HL-60 (cell line): ENCODE measurements at regions not wholly inside any gene's neighbourhood (a gene's known extent, or its start where the extent isn't known, plus 50 kb on each side); places are given as distances from the start of the nearest gene placed in this dataset.

Source experiments
- DNase-seq, 2 experiments: peaks; one replicate each; pipeline ENCODE4 v3.0.0-alpha.2; 2010 to 2020; ENCODE audit warnings: low read depth in 1 of 2, low spot score in 1 of 2
- H3K27ac ChIP-seq: fragments of 250-450 bp; sonication (Bioruptor Pico); replicated peaks from 2 replicates; pipeline ENCODE4 v1.5.1; 2020; ENCODE audit warnings: mild to moderate bottlenecking, moderate library complexity
- H3K27me3 ChIP-seq: fragments of 250-450 bp; sonication (Bioruptor Pico); 2 replicates; pipeline ENCODE4 v1.5.1; 2021; ENCODE audit warnings: mild to moderate bottlenecking, moderate library complexity; ENCODE audit not compliant: insufficient read depth, poor library complexity, severe bottlenecking
- H3K4me3 ChIP-seq: replicated peaks from 2 replicates; pipeline ENCODE4 v1.5.1; 2011; ENCODE audit warnings: mild to moderate bottlenecking, control low read depth, low read length; ENCODE audit not compliant: insufficient read depth
- CTCF ChIP-seq: IDR thresholded peaks from one replicate; pipeline ENCODE4 v1.5.1; 2011; ENCODE audit warnings: low read length, control low read depth, inconsistent platforms; ENCODE audit not compliant: insufficient read depth
- GABPA ChIP-seq: IDR thresholded peaks from 2 replicates; pipeline ENCODE4 v1.6.1; 2012; ENCODE audit warnings: low read depth
- POLR2AphosphoS5 ChIP-seq: IDR thresholded peaks from 2 replicates; pipeline ENCODE4 v1.6.1; 2012; ENCODE audit warnings: low read depth
- REST ChIP-seq: IDR thresholded peaks from 2 replicates; pipeline ENCODE4 v1.6.1; 2012; ENCODE audit warnings: low read depth; ENCODE audit not compliant: insufficient replicate concordance
- SPI1 ChIP-seq: IDR thresholded peaks from 2 replicates; pipeline ENCODE4 v1.6.1; 2012; ENCODE audit warnings: low read depth, mild to moderate bottlenecking, borderline replicate concordance

GRCh38 chr9:84070590-84070989 is 90.0 kb downstream of the RMI1 start:
- DNase-seq = no peak
- H3K27me3 ChIP-seq = no peaks in the 10 kb centered on the region
- H3K27ac ChIP-seq = no peak overlapping the region
- TF ChIP-seq GABPA = no peak
- no peak for TF ChIP-seq SPI1
- TF ChIP-seq REST = no peak
- no peak for TF ChIP-seq POLR2AphosphoS5
- H3K4me3 ChIP-seq = no peak overlapping the region

GRCh38 chr9:84072621-84073180 is 92.1 kb downstream of the RMI1 start:
- H3K27ac ChIP-seq = no peak overlapping the region
- H3K4me3 ChIP-seq = no peak overlapping the region
- no peak for TF ChIP-seq POLR2AphosphoS5
- TF ChIP-seq REST = no peak
- TF ChIP-seq CTCF = no peak
- no peak for TF ChIP-seq GABPA
- TF ChIP-seq SPI1 = no peak
- no peak for DNase-seq
- no peaks in the 10 kb centered on the region for H3K27me3 ChIP-seq

GRCh38 chr9:84075004-84075403 is 94.4 kb downstream of the RMI1 start:
- Histone ChIP-seq H3K27ac (no peak overlapping the region), H3K27me3 (no peaks in the 10 kb centered on the region), H3K4me3 (no peak overlapping the region)
- DNase-seq = no peak
- no peak for TF ChIP-seq GABPA
- TF ChIP-seq CTCF = no peak
- no peak for TF ChIP-seq SPI1
- no peak for TF ChIP-seq POLR2AphosphoS5
- no peak for TF ChIP-seq REST

- Histone ChIP-seq H3K27ac (no peak overlapping the region), H3K4me3 (no peak overlapping the region), H3K27me3 (no peaks in the 10 kb centered on the region)
- no peak for DNase-seq
- TF ChIP-seq GABPA (no peak), SPI1 (no peak), REST (no peak), POLR2AphosphoS5 (no peak), CTCF (no peak)
Observed at GRCh38 chr9:84076384-84076783, 95.8 kb downstream of the RMI1 start.
